ENCODE measurements at regions not wholly inside any gene's neighbourhood (a gene's known extent, or its start where the extent isn't known, plus 50 kb on each side); places are given as distances from the start of the nearest gene placed in this dataset.
A peak's percentile ranks its signal among the peaks of the same experiment; 100 is the strongest.

- TF ChIP-seq CHD7 (IDR thresholded peaks at IDR 0.05; ENCODE audit: low read depth, low read length) (no peak), CREBBP (IDR thresholded peaks at IDR 0.05; ENCODE audit: low read depth, low read length) (no peak), ARID3A (IDR thresholded peaks at IDR 0.05; ENCODE audit: borderline replicate concordance, low read depth, low read length) (peak; percentile 80), ZEB2 (IDR thresholded peaks at IDR 0.05) (peak; percentile 60; the same call in 1 of the 2 replicates), STAT6 (CRISPR knock-in tag; IDR thresholded peaks at IDR 0.05) (no peak), CBX3 (IDR thresholded peaks at IDR 0.05; ENCODE audit: borderline replicate concordance in 1 of 2, low read length in 2 of 2) (no peak), RNF2 (IDR thresholded peaks at IDR 0.05) (peak; percentile 65; the same call in 1 of the 2 replicates), KLF16 (IDR thresholded peaks at IDR 0.05) (peak; percentile 81), ZNF695 (CRISPR knock-in tag; IDR thresholded peaks at IDR 0.05) (no peak), GABPB2 (CRISPR knock-in tag; conservative IDR thresholded peaks at IDR 0.05) (no peak), E2F3 (CRISPR knock-in tag; IDR thresholded peaks at IDR 0.05) (no peak), PPARD (CRISPR knock-in tag; IDR thresholded peaks at IDR 0.05) (no peak)
Measured at GRCh38 chr12:71299541-71300376, 139.8 kb upstream of the LGR5 start (continued).
